Astrocyte (in vitro differentiated cells and primary cell): ENCODE measurements at regions not wholly inside any gene's neighbourhood (a gene's known extent, or its start where the extent isn't known, plus 50 kb on each side); places are given as distances from the start of the nearest gene placed in this dataset.
A peak's percentile ranks its signal among the peaks of the same experiment; 100 is the strongest.

Experiments used
- DNase-seq: peaks from one replicate; pipeline ENCODE4 v3.0.0-alpha.2; 2010; ENCODE audit warnings: low read depth
- FAIRE-seq: peaks from 2 replicates; lab custom pipeline; 2011; peaks lifted over from hg19 to GRCh38; lab: Jason Lieb, UNC
- H2AFZ ChIP-seq: 2 replicates; pipeline ENCODE4 v1.6.0; 2012; ENCODE audit warnings: low read depth, low read length, inconsistent platforms
- H3K27ac ChIP-seq: 2 replicates; pipeline ENCODE4 v1.5.1; 2011; ENCODE audit warnings: low read depth, low read length, inconsistent platforms
- H3K27me3 ChIP-seq: 2 replicates; pipeline ENCODE4 v1.6.0; 2011; ENCODE audit warnings: low read length, inconsistent platforms; ENCODE audit not compliant: insufficient read depth
- H3K36me3 ChIP-seq: 2 replicates; pipeline ENCODE4 v1.5.1; 2011; ENCODE audit warnings: low read length, inconsistent platforms; ENCODE audit not compliant: insufficient read depth
- H3K4me1 ChIP-seq: 2 replicates; pipeline ENCODE4 v1.5.1; 2011; ENCODE audit warnings: low read length, inconsistent platforms; ENCODE audit not compliant: insufficient read depth
- H3K4me2 ChIP-seq: 2 replicates; pipeline ENCODE4 v1.6.0; 2012; ENCODE audit warnings: low read length, inconsistent platforms
- H3K4me3 ChIP-seq: 2 replicates; pipeline ENCODE4 v1.5.1; 2011; ENCODE audit warnings: low read depth, mild to moderate bottlenecking, low read length, inconsistent platforms; ENCODE audit not compliant: insufficient read depth
- H3K79me2 ChIP-seq: 2 replicates; pipeline ENCODE4 v1.6.0; 2012; ENCODE audit warnings: mild to moderate bottlenecking, low read length, inconsistent platforms; ENCODE audit not compliant: insufficient read depth
- H3K9ac ChIP-seq: 2 replicates; pipeline ENCODE4 v1.6.0; 2012; ENCODE audit warnings: mild to moderate bottlenecking, low read length, inconsistent platforms
- H3K9me3 ChIP-seq: 2 replicates; pipeline ENCODE4 v1.5.1; 2012; ENCODE audit warnings: low read depth, mild to moderate bottlenecking, low read length, inconsistent platforms; ENCODE audit not compliant: insufficient read depth
- H4K20me1 ChIP-seq: 2 replicates; pipeline ENCODE4 v1.6.0; 2012; ENCODE audit warnings: low read length, inconsistent platforms; ENCODE audit not compliant: insufficient read depth
- H3K27ac Mint-ChIP-seq: one replicate; pipeline ENCODE4 v1.8.0; 2021; ENCODE audit warnings: mild to moderate bottlenecking, mixed read lengths; ENCODE audit not compliant: unreplicated experiment
- H3K27me3 Mint-ChIP-seq: one replicate; pipeline ENCODE4 v1.8.0; 2021; ENCODE audit warnings: low read depth, mixed read lengths; ENCODE audit not compliant: unreplicated experiment
- H3K36me3 Mint-ChIP-seq: one replicate; pipeline ENCODE4 v1.8.0; 2021; ENCODE audit warnings: low read depth, mixed read lengths; ENCODE audit not compliant: unreplicated experiment
- H3K4me1 Mint-ChIP-seq: one replicate; pipeline ENCODE4 v1.8.0; 2021; ENCODE audit warnings: low read depth, mixed read lengths; ENCODE audit not compliant: unreplicated experiment
- H3K4me3 Mint-ChIP-seq: one replicate; pipeline ENCODE4 v1.8.0; 2021; ENCODE audit warnings: mild to moderate bottlenecking, moderate library complexity, mixed read lengths; ENCODE audit not compliant: unreplicated experiment
- H3K9me3 Mint-ChIP-seq: one replicate; pipeline ENCODE4 v1.8.0; 2021; ENCODE audit warnings: mild to moderate bottlenecking, mixed read lengths; ENCODE audit not compliant: unreplicated experiment
- CTCF ChIP-seq: IDR thresholded peaks from 2 replicates; pipeline ENCODE4 v1.5.1; 2011; ENCODE audit warnings: low read depth, mild to moderate bottlenecking, inconsistent platforms, low read length, moderate library complexity; ENCODE audit not compliant: insufficient read depth
- EZH2 ChIP-seq: IDR thresholded peaks from 2 replicates; pipeline ENCODE4 v1.6.1; 2012; ENCODE audit warnings: mild to moderate bottlenecking, low read length, inconsistent platforms; ENCODE audit not compliant: insufficient read depth

- no peaks in the 10 kb centered on the region for H3K27me3 Mint-ChIP-seq
- no peaks in the 10 kb centered on the region for H3K9me3 Mint-ChIP-seq
- no peak for TF ChIP-seq CTCF
- no peak for TF ChIP-seq EZH2
- H3K4me3 ChIP-seq = no peak overlapping the region
- H3K9ac ChIP-seq = no peak overlapping the region
- H3K79me2 ChIP-seq = no peaks in the 10 kb centered on the region
- no peak overlapping the region for H3K27ac ChIP-seq
- no peak for DNase-seq
- no peak overlapping the region for H3K27ac Mint-ChIP-seq
- no peak for FAIRE-seq
- H4K20me1 ChIP-seq = no peaks in the 10 kb centered on the region
- H3K36me3 ChIP-seq = no peaks in the 10 kb centered on the region
- no peaks in the 10 kb centered on the region for H3K27me3 ChIP-seq
- no peak overlapping the region for H3K4me3 Mint-ChIP-seq
- no peaks in the 10 kb centered on the region for H3K9me3 ChIP-seq
- no peak overlapping the region for H3K4me2 ChIP-seq
- no peak overlapping the region for H2AFZ ChIP-seq
- no peaks in the 10 kb centered on the region for H3K4me1 ChIP-seq
- H3K4me1 Mint-ChIP-seq = no peaks in the 10 kb centered on the region
- no peaks in the 10 kb centered on the region for H3K36me3 Mint-ChIP-seq
These were observed 505.8 kb upstream of the STEAP1 start for GRCh38 chr7:89648509-89648908.

DNA sequence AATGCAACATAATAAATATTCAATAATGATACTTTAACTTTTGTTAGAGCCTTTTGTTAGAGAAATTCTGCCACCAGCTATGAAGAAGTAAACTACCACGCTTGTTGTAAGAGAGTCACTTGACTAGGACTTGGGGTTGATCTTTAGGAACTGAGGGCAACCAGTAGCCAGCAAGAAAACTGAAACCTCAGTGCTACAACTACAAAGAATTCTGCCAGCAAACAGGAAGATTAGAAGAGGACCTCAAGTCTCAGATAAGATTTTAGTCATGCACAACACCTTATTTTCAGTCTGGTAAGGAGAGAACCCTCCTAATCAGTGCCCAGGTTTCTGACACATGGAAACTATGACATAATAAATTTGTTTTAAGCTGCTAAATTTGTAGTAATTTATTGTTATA lies 498.3 kb upstream of the STEAP1 start:
- Histone ChIP-seq H3K27me3 (no peaks in the 10 kb centered on the region), H2AFZ (no peak overlapping the region), H3K4me3 (no peak overlapping the region), H3K9ac (no peak overlapping the region), H3K36me3 (no peaks in the 10 kb centered on the region), H3K27ac (no peak overlapping the region), H3K79me2 (no peaks in the 10 kb centered on the region), H3K4me1 (no peaks in the 10 kb centered on the region), H3K9me3 (peaks cover 3% of the 10 kb centered on the region), H3K4me2 (no peak overlapping the region), H4K20me1 (no peaks in the 10 kb centered on the region)
- Mint-ChIP-seq H3K4me1 (no peaks in the 10 kb centered on the region), H3K36me3 (no peaks in the 10 kb centered on the region), H3K4me3 (no peak overlapping the region), H3K27me3 (no peaks in the 10 kb centered on the region), H3K27ac (no peak overlapping the region), H3K9me3 (no peaks in the 10 kb centered on the region)
- TF ChIP-seq EZH2 (no peak), CTCF (no peak)
- FAIRE-seq (no peak), DNase-seq (no peak)

GRCh38 chr7:89661876-89662275 lies 492.4 kb upstream of the STEAP1 start:
- Mint-ChIP-seq H3K36me3 (no peaks in the 10 kb centered on the region), H3K4me1 (peaks cover 5% of the 10 kb centered on the region), H3K27ac (peak overlapping the region; percentile 50), H3K27me3 (no peaks in the 10 kb centered on the region), H3K4me3 (no peak overlapping the region), H3K9me3 (no peaks in the 10 kb centered on the region)
- Histone ChIP-seq H3K4me2 (no peak overlapping the region), H4K20me1 (no peaks in the 10 kb centered on the region), H3K27me3 (no peaks in the 10 kb centered on the region), H3K79me2 (no peaks in the 10 kb centered on the region), H2AFZ (no peak overlapping the region), H3K4me1 (no peaks in the 10 kb centered on the region), H3K36me3 (no peaks in the 10 kb centered on the region), H3K27ac (no peak overlapping the region), H3K9ac (no peak overlapping the region), H3K9me3 (peaks cover 6% of the 10 kb centered on the region), H3K4me3 (no peak overlapping the region)
- FAIRE-seq (no peak), DNase-seq (no peak)
- no peak for TF ChIP-seq EZH2
- no peak for TF ChIP-seq CTCF
